Spleen (tissue), 11 donors: ENCODE measurements at regions not wholly inside any gene's neighbourhood (a gene's known extent, or its start where the extent isn't known, plus 50 kb on each side); places are given as distances from the start of the nearest gene placed in this dataset.

ENCODE experiments used
- DNase-seq: peaks from one replicate; pipeline ENCODE4 v3.0.0-alpha.2; 2020
- H3K27ac ChIP-seq, 8 donors: fragments of 200-600 bp; sonication (generic) in 7 of 8; 1 replicate in 4 of 8; 2 replicates in 4 of 8; pipeline versions ENCODE4 v1.5.0 to v1.8.0; 2016 to 2021; ENCODE audit warnings: inconsistent platforms in 4 of 8, mild to moderate bottlenecking in 4 of 8, moderate library complexity in 1 of 8
- H3K27me3 ChIP-seq, 7 donors: fragments of 200-600 bp; sonication (generic) in 6 of 7; replicated peaks in 1 of 7; 1 replicate in 4 of 7; 2 replicates in 3 of 7; pipeline versions ENCODE4 v1.5.0 to v1.8.0; 2016 to 2021; ENCODE audit warnings: inconsistent platforms in 3 of 7, mild to moderate bottlenecking in 1 of 7
- H3K36me3 ChIP-seq, 6 donors: fragments of 200-600 bp; sonication (generic) in 5 of 6; 1 replicate in 4 of 6; 2 replicates in 2 of 6; pipeline versions ENCODE4 v1.5.0 to v1.8.0; 2016 to 2021; ENCODE audit warnings: inconsistent platforms in 2 of 6
- H3K4me1 ChIP-seq, 6 donors: fragments of 200-600 bp; sonication (generic) in 5 of 6; 1 replicate in 3 of 6; 2 replicates in 3 of 6; pipeline versions ENCODE4 v1.5.0 to v1.8.0; 2016 to 2021; ENCODE audit warnings: inconsistent platforms in 3 of 6
- H3K4me3 ChIP-seq, 8 donors: fragments of 200-600 bp; sonication (generic) in 7 of 8; 1 replicate in 4 of 8; 2 replicates in 4 of 8; pipeline versions ENCODE4 v1.5.0 to v1.8.0; 2016 to 2021; ENCODE audit warnings: inconsistent platforms in 4 of 8, mild to moderate bottlenecking in 4 of 8, moderate library complexity in 2 of 8
- H3K9me3 ChIP-seq, 8 donors: fragments of 200-600 bp; sonication (generic) in 7 of 8; 1 replicate in 4 of 8; 2 replicates in 4 of 8; pipeline versions ENCODE4 v1.5.0 to v1.8.0; 2016 to 2021; ENCODE audit warnings: inconsistent platforms in 4 of 8
- CTCF ChIP-seq, 11 experiments: fragments of 200-600 bp in 7 of 11; fragments of 450-650 bp in 4 of 11; sonication (generic) in 4 of 11; IDR thresholded peaks in 8 of 11; conservative IDR thresholded peaks in 3 of 11; 1 replicate in 7 of 11; 2 replicates in 4 of 11; pipeline versions ENCODE4 v1.4.0 to v1.8.0; 2016 to 2021; ENCODE audit warnings: antibody characterized with exemption in 11 of 11, inconsistent platforms in 4 of 11, mild to moderate bottlenecking in 1 of 11
- POLR2A ChIP-seq, 3 donors: fragments of 450-650 bp; IDR thresholded peaks; one replicate each; pipeline ENCODE4 v1.5.1; 2017; ENCODE audit warnings: antibody characterized with exemption in 3 of 3, mild to moderate bottlenecking in 1 of 3
- POLR2AphosphoS5 ChIP-seq, 3 donors: sonication (generic); formaldehyde crosslinking; IDR thresholded peaks; one replicate each; pipeline ENCODE4 v1.5.1; 2017; ENCODE audit warnings: antibody characterized with exemption in 3 of 3
- WGBS, 5 donors: extraction: QIAGEN DNeasy Blood & Tissue Kit in 3 of 5; methylation state at CpG; one replicate each; pipeline versions ENCODE4 v1.1.5 to v1.1.7; 2013 to 2018; 5-methylcytosine and 5-hydroxymethylcytosine counted together
- intact Hi-C: fragments of 100-400 bp; cut with DNase I; formaldehyde crosslinking; loops from one replicate; pipeline ENCODE4 v1.15.0; 2023; ENCODE audit warnings: low total_unique reads
- donor health status: healthy with polysubstance abuse.
- donor health status: DM: no; HTN: no; CAD: no; lungs with moderate emphysema.
- donor health status: DM: no; HTN: no; CAD: no.
- donor health status: Bipolar disorder and iron deficiency.
- donor health status: healthy.
- donor health status: DM: no; HTN: no; CAD: no.
- donor health status: DM: yes; HTN: yes; CAD: no.

- WGBS, 5 donors, result 92 to 97% (median 95%) methylated on average over 7 of the region's 7 CpGs
- TF ChIP-seq CTCF (IDR thresholded peaks at IDR 0.05 in 8 of 11, conservative IDR thresholded peaks at IDR 0.05 in 3 of 11) (no peak), POLR2AphosphoS5 (IDR thresholded peaks at IDR 0.05) (no peak), POLR2A (IDR thresholded peaks at IDR 0.05) (no peak)
- no peak overlapping the region for H3K4me3 ChIP-seq
- no peaks in the 10 kb centered on the region for H3K27me3 ChIP-seq
- peaks cover 0 to 10% (median 0%) of the 10 kb centered on the region in 6 donors for H3K36me3 ChIP-seq
- H3K9me3 ChIP-seq, result no peaks in the 10 kb centered on the region
- peak overlapping the region in 2 of 8 donors; percentile 92 to 93 for H3K27ac ChIP-seq
- intact Hi-C loops, result no loop called here
- peak; percentile 39 for DNase-seq
- peaks cover 57 to 100% (median 82%) of the 10 kb centered on the region in 6 donors for H3K4me1 ChIP-seq
These were observed 185.9 kb downstream of the SEC14L1 start for GRCh38 chr17:77326636-77327035.

GRCh38 chr17:77327181-77327565 is 186.4 kb downstream of the SEC14L1 start:
- Histone ChIP-seq H3K27ac (no peak overlapping the region), H3K9me3 (no peaks in the 10 kb centered on the region), H3K4me3 (no peak overlapping the region), H3K27me3 (no peaks in the 10 kb centered on the region), H3K36me3 (peaks cover 0 to 10% (median 0%) of the 10 kb centered on the region in 6 donors), H3K4me1 (peaks cover 57 to 100% (median 82%) of the 10 kb centered on the region in 6 donors)
- WGBS, 5 donors, result 91 to 96% (median 95%) methylated on average over 11 of the region's 11 CpGs
- intact Hi-C loops, result no loop called here
- DNase-seq, result peak; percentile 71
- TF ChIP-seq POLR2AphosphoS5 (IDR thresholded peaks at IDR 0.05) (no peak), CTCF (IDR thresholded peaks at IDR 0.05 in 8 of 11, conservative IDR thresholded peaks at IDR 0.05 in 3 of 11) (no peak), POLR2A (IDR thresholded peaks at IDR 0.05) (no peak)

GRCh38 chr17:77327566-77328464 is 187.0 kb downstream of the SEC14L1 start:
- H3K4me1 ChIP-seq, result peaks cover 57 to 100% (median 82%) of the 10 kb centered on the region in 6 donors
- no peak overlapping the region for H3K4me3 ChIP-seq
- H3K27me3 ChIP-seq, result no peaks in the 10 kb centered on the region
- H3K9me3 ChIP-seq, result no peaks in the 10 kb centered on the region
- intact Hi-C loops, result no loop called here
- no peak overlapping the region for H3K27ac ChIP-seq
- DNase-seq, result peak; percentile 64
- no peak for TF ChIP-seq POLR2A (IDR thresholded peaks at IDR 0.05)
- TF ChIP-seq CTCF (IDR thresholded peaks at IDR 0.05 in 8 of 11, conservative IDR thresholded peaks at IDR 0.05 in 3 of 11), result no peak
- no peak for TF ChIP-seq POLR2AphosphoS5 (IDR thresholded peaks at IDR 0.05)
- WGBS, 5 donors, result 88 to 92% (median 89%) methylated on average over 29 of the region's 29 CpGs
- peaks cover 0 to 10% (median 0%) of the 10 kb centered on the region in 6 donors for H3K36me3 ChIP-seq
